ENCODE measurements at regions not wholly inside any gene's neighbourhood (a gene's known extent, or its start where the extent isn't known, plus 50 kb on each side); places are given as distances from the start of the nearest gene placed in this dataset.

GRCh38 chr17:79468183-79468944, 142.5 kb downstream of the RBFOX3 start:
- no peak for DNase-seq

GRCh38 chr17:79466562-79467350, 144.1 kb downstream of the RBFOX3 start:
- no peak for DNase-seq

- no peak for DNase-seq
These were observed 145.2 kb downstream of the RBFOX3 start for GRCh38 chr17:79465681-79466025.

- no peak for DNase-seq
These were observed 145.7 kb downstream of the RBFOX3 start for GRCh38 chr17:79465011-79465680.

- DNase-seq, result no peak
These were observed 146.4 kb downstream of the RBFOX3 start for GRCh38 chr17:79464318-79465010.

- no peak for DNase-seq
These were observed 147.2 kb downstream of the RBFOX3 start for GRCh38 chr17:79463421-79464317.

GRCh38 chr17:79461041-79461440, 149.8 kb downstream of the RBFOX3 start:
- DNase-seq, result no peak

- DNase-seq, result no peak
These were observed 151.0 kb downstream of the RBFOX3 start for GRCh38 chr17:79459846-79460245.

- no peak for DNase-seq
These were observed 151.7 kb downstream of the RBFOX3 start for GRCh38 chr17:79459003-79459655.

- DNase-seq, result no peak
These were observed 152.5 kb downstream of the RBFOX3 start for GRCh38 chr17:79458356-79458755.

- no peak for DNase-seq
These were observed 153.0 kb downstream of the RBFOX3 start for GRCh38 chr17:79457889-79458288.

- DNase-seq, result no peak
These were observed 153.5 kb downstream of the RBFOX3 start for GRCh38 chr17:79457376-79457775.

- no peak for DNase-seq
These were observed 155.2 kb downstream of the RBFOX3 start for GRCh38 chr17:79455636-79456035.

GRCh38 chr17:79454826-79455225, 156.0 kb downstream of the RBFOX3 start:
- DNase-seq, result no peak

- DNase-seq, result no peak
These were observed 157.4 kb downstream of the RBFOX3 start for GRCh38 chr17:79453481-79453880.

- DNase-seq, result no peak
These were observed 158.1 kb downstream of the RBFOX3 start for GRCh38 chr17:79452706-79453105.

- DNase-seq, result no peak
These were observed 159.7 kb downstream of the RBFOX3 start for GRCh38 chr17:79451167-79451566.

- DNase-seq, result no peak
These were observed 164.3 kb downstream of the RBFOX3 start for GRCh38 chr17:79446399-79447009.

GRCh38 chr17:79444198-79444597, 166.7 kb downstream of the RBFOX3 start:
- DNase-seq, result no peak

GRCh38 chr17:79443026-79443425, 167.8 kb downstream of the RBFOX3 start:
- DNase-seq, result no peak
